NCI-H524 treated with DMSO at 0.1 percent for 48 hours (cell line): ENCODE measurements at regions not wholly inside any gene's neighbourhood (a gene's known extent, or its start where the extent isn't known, plus 50 kb on each side); places are given as distances from the start of the nearest gene placed in this dataset.
"Not testable (repeated sequence)": the region's sequence is repeated elsewhere in the genome, so short reads cannot be mapped to it uniquely, and the experiment has no call there.

Source experiments
- DNase-seq: peaks from one replicate; lab custom pipeline; 2025; lab: John Stamatoyannopoulos, UW

DNA sequence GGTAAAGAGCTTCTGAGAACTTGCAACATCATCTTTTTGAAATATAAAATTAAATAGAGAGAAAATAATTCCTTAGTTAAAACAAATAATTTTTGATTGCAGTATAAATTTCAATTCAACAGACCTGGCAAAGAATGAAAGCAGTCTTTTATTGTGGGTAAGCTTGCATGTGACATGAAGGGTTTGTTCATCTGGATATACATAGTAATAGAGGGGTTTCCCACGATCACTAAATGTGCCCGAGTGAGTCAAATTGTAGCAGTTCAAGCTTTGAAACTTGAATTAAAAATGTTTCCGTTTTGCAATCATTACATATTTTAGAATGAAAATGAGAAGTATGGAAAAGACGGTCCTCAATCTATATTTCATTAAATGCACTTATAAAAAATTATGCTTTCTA lies 658.4 kb upstream of the MBL2 start:
- no peak for DNase-seq

DNA sequence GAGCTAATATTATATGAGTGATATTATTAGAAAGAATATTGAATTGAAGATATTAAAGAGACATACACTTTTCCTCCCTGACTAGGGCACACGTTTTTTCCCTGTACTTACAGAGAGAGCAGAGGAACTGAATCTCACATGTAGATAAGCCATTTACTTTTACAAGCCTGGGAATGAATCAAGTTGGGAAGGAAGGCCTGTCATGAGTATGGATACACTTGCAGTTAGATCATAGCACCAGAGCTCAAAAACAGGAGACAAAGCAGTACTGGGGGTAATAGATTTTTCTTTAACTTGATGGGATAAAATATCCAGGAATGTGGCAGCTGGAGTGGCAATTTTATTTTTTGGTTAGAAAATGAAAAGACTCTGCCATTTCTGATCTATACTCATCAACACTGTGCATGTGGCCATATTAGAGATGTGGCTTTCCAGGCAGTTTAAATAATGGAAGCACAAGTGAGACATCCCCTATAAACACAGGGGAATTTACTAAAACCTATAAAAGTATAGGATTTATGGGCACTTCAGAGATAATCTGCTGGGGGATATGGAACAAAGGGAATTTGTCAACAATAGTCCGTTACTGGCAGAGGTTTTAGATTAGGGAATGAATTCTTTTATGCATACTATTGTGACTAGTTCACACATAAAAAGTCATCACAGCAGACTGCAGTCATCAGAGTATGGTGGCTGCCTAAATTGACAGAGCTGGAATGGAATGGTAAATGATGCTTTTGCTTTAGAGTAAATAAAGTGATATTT lies 657.7 kb upstream of the MBL2 start:
- no peak for DNase-seq

DNA sequence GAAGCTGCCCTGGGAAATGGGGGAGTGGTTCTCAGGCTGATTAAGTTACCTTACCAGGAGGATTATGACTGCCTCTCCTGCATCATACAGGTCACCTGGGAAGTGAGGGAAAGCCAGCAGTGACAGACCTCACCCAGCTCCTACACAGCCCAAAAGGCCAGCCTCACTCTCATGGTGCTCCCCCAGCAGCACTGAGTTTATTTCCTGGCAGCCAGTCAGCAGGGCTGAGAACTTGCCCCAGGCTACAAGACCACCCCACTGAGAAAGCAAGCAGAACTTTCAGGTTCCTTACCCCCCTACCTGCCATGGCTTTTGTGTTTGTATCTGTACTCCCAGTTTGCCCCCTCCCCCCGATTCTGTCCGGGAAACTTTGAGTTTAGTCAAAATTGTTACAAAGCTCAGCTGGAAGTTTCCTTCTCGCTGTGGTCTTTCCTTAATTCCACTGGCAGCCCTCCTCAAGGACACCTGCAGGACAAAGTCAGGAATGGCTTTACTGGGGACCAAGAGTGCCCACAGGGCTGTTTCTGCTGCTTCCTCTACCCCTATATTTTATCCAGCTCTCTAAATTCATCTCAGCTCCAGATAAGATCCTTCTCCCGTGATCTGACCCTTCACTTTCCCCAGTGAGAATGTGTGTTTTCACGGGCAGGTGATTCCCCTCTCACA lies 649.8 kb upstream of the MBL2 start:
- DNase-seq: no peak

DNA sequence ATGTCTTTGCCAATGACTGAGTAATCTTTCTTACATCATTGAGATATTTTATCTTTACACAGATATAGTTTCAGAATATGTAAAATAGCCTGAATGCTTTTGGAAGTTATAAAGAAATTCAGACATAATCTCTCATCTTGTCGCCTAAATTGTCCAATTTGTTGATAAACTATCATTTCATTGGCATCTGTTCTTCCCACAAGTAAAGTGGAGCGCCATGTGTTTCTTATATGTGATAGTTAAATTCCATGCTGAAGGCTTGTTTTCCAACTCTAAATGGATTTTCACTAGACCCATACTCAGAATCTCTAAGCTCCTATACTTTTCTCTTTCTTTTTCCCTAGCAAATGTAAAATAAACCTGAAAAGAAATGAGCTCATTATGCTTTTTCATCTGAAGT lies 640.1 kb upstream of the MBL2 start:
- no peak for DNase-seq

DNA sequence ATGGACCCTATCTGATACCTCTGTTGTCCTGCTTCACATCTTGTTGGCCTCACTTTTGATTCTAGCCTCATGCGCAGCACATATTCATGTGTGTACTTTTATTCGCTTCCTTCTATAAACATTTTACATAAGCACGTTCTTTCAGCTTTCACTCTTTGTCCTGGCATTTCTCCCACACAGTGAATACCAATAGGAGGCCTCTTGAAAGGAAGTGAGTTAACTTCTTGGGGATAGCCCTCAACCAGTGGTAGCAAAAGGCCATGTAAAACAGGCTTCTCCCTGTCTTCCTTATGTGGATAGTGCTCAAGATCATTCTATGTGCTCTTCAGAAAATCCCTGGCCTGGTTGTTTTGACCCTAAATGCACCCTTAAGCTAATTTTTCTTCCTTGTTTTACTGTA lies 633.9 kb upstream of the MBL2 start:
- no peak for DNase-seq

DNA sequence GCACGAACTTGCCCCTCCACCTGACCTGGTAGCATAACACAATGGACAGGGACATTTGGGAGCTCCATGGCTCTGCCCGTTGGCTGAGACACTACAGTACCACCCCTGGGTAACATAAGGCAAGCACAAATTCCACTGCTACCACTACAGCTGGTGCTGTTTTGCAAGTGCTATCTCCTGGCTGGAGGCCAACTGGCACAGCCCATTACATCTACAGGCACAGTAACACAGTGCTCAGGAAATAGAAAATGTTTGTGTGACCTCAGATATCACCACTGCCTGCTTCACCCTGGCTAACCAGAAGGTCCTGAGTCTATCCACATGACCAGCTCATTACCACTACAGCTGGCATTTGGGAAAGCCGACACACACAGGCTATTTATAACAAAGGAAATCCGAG lies 631.1 kb upstream of the MBL2 start:
- DNase-seq: no peak

DNA sequence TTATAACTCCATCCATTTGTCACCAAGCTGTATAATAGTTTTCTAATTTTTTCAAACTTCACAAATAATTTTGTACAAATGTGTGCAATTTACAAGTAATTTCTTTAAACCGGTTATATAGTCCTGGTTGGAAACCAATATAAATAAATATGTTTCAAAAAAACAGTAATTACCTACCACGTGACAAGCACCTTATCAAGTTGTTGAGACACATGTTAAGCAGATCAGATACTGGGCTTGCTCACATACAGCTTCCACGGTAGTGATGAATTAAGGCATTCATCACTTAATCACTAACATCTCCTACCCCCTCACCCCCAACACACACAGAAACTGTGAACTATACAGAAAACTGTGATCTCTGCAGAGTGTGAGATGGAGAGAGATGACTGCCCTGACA lies 630.0 kb upstream of the MBL2 start:
- DNase-seq: no peak

DNA sequence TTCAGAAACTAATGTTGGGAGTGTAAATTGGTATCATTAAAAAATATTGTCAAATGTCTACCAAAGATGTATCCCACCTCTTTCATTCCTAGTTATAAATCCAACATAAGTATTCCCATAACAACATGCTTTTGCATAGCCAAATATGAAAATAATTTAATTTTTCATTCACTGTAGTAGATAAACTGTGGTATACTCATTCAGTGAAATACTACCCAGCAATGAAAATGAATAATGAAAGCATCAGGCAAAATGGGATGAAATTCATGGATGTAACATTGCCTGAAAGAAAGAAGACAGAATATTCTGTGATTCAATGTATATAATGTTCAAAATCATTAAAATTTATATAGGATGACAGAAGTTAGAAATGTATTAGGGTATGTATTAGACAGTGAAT lies 629.0 kb upstream of the MBL2 start:
- DNase-seq: no peak

DNA sequence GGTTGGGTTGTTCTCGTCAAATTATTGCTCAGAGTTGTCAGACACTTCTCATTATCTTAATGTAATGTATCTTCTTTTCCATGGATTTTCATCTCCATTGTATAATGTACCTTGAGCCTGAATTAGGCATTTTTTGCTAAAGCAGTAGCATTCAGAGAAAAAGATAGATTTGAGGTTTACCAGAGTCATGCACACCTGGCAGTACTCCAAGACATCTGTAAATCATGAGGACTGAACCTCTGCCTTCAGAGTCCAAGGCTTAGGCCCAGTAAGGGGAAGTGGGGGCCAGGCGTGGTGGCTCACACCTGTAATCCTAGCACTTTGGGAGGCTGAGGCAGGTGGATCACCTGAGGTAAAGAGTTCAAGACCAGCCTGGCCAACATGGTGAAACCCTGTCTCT lies 624.3 kb upstream of the MBL2 start:
- DNase-seq: no peak

DNA sequence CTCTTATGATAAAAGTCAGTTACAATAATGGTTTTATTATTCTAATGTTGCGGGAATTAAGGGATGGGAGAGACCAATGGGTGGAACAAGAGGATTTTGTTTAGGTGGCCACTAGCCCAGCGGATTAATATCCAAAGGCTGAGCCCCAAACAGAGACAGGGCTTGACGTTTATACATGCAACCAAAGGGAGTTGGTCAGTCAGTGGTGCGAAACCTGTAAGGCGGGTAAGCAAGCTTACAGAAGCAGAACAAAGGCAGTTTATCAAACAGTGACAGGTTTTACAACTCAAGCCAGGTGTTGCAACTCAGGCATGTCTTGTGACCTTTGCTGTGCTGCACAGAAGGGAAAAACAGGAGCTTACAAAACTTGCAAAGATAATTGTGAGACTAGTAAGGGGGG lies 622.9 kb upstream of the MBL2 start:
- no peak for DNase-seq

DNA sequence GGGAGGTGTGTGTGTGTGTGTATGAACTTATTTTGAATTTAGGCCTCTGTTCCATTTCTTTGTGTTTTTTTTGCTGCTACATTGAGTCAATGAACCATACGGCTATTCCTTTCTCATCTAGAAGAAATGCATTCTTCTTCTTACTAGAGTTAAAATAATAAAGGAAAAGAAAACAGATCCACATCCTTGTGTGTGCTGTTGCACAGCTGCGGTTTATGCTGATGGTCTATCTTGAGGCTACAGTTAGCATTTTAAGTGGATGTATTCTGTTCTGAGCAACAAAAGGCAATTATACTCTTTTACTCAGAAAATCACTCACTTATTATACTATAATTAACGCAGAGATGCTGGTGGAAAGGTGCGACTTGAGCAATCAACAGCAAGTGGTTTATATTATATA lies 615.0 kb upstream of the MBL2 start:
- no peak for DNase-seq

DNA sequence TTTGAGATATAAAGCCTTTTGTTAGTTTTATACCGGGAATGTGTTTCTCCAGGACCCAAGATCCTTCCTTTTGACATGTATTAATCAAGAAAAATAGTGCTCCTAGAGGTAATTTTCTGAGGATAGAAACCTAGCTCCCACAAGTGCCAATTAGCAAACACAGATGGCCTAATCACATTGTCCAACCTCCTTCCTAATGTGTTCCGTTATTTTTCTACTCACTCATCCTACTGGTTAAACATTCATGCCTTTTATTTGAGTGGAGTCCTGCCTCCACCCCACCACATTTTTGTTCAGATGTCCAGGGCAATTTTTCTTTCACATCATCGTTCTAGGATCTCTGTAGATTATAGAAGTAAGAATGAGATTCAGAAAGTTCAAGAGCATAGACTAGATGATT lies 610.0 kb upstream of the MBL2 start:
- no peak for DNase-seq

DNA sequence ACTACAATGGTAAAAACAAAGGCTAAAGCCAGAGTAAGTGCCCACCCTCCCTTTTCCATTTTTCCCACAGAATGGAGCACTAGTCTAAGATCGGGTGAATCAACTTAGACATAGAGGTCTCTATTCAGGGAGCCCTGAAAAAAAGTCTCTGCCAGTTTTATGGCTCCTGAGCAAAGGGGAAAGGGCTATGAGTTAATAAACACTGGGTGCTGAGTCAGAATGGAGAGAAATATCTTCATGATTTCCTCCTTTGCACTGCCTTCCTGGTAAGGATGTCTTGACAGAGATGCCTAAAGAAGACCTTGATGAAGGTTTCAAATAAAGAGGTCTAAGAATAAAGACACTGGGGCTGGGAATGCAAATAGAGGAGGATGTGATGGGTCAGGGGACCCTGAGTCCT lies 607.4 kb upstream of the MBL2 start:
- no peak for DNase-seq

DNA sequence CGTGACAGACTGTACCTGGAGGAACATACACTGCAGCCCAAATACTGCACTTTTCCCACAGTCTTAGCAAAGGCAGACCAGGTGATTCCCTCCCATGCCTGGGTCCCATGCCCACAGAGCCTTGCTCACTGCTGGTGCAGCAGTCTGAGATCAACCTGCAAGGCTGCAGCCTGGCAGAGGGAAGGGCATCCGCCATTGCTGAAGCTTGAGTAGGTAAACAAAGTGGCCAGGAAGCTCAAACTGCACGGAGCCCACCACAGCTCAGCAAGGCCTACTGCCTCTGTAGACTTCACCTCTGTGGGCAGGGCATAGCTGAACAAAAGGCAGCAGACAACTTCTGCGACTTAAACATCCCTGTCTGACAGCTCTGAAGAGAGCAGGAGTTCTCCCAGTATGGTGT lies 597.8 kb upstream of the MBL2 start:
- DNase-seq: no peak

DNA sequence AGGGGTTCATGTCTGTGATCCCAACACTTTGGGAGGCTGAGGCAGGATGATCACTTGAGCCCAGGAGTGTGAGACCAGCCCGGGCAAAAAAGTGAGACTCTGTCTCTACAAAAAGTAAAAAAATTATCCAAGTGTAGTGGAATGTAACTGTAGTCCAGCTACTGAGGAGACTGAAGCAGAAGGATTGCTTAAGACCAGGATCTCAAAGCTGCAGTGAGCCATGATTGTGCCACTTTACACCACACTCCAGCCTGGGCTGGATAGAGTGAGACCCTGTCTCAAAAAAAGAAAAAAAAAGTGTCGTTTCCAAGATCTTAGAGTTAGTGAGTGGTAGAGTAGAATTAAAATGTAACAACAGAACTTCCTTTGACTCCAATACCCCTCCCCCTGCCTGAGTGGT lies 589.4 kb upstream of the MBL2 start:
- DNase-seq: no peak

DNA sequence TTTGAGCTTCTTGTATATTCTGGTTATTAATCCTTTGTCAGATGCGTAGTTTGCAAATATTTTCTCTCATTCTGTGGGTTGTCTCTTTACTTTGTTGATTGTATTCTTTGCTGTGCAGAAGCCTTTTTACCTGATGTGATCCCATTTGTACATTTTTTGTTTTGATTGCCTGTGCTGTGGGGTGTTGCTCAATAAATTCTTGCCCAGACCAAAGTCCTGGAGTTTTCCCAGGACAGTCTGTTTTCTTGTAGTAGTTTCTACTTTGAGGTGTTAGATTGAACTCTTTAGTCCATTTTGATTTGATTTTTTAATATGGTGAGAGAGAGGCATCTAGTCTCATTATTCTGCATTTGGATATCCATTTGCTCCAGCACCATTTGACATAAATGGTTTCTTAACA lies 588.7 kb upstream of the MBL2 start:
- DNase-seq: no peak

DNA sequence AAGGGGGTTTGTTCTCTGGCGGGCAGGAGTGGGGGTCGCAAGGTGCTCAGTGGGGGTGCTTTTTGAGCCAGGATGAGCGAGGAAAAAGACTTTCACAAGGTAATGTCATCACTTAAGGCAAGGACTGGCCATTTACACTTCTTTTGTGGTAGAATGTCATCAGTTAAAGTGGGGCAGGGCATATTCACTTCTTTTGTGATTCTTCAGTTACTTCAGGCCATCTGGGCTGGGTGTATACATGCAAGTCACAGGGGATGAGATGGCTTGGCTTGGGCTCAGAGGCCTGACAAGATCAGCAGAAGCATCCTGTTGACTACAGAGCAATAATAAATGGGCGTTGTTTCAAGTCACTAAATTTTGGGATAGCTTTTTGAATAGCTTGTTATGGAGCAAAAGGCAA lies 586.4 kb upstream of the MBL2 start:
- not testable (repeated sequence) for DNase-seq

DNA sequence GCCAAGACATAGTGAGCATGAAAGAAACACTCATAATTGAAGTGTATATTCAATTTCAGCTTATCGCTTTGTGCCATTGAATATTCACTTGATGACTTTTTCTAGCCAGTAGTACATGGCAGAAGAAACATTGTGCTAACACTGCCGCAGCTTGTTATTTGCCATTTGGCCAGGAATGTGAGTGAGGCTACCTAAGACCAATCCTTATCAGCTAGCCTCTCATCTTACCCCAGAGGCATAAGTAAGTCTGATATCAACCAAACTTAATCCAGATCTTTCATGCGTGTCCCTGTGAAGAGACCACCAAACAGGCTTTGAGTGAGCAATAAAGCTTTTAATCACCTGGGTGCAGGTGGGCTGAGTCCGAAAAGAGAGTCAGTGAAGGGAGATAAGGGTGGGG lies 586.0 kb upstream of the MBL2 start:
- DNase-seq: no peak

DNA sequence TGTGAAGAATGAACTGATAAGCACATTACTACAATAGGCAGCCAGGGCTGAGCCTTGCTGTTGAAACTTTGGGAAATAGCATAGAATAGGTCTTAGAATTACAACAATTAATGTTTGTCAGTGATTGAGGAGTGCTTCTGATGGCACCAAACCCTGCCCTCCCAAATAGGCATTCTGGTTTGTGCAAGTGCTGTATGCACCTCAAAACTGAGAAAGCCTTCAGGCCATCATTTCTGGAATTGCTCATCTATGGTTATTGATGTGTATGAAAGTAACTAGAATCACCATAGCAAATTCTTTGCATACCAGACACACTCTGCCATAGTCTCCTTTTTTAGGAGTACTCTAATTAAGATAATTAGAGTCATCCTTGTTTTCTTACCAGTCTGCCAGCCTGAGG lies 585.0 kb upstream of the MBL2 start:
- no peak for DNase-seq

DNA sequence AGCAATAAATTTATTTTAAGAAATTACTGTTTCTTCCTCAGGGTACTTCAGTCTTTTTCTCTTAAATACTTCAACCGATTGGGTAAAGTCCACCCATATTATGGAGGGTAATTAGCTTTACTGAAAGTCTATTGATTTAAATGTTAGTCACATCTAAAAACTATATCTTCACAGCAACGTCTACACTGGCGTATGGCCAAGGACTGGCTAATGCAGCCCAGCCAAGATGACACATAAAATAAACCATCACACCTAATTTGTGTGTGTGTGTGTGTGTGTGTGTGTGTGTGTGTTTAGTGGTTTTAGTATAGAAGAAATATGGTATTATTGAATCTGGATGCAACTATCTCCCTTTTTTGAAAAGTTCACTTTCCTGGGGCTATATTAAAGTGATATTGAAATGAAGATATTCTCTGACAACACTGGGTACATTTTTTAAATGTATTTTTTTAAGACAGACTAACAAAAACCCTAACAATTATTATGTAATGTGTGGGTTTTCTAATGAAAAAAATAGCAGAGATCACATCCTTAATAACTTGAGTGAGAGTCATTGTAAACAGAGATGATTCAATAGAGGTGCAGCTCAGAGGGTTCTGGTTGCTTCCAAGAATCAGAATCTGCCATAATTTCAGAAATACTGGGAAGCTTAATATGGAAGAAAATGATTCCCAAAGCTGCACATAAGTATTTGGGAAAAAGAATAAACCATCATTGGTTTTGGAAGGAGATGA lies 584.2 kb upstream of the MBL2 start:
- no peak for DNase-seq

DNA sequence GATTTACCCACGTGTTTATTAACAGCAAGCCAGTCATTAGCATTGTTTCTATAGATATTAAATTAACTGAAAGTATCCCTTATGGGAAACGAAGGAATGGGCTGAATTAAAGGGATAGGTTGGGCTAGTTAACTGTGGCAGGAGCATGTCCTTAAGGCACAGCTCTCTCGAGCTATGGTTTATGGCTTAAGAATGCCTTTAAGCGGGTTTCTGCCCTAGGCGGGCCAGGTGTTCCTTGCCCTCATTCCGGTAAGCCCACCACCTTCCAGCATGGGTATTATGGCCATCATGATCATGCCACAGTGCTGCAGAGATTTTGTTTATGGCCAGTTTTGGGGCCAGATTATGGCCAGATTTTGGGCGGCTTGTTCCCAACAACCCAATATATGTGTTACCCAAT lies 569.9 kb upstream of the MBL2 start:
- DNase-seq: not testable (repeated sequence)

DNA sequence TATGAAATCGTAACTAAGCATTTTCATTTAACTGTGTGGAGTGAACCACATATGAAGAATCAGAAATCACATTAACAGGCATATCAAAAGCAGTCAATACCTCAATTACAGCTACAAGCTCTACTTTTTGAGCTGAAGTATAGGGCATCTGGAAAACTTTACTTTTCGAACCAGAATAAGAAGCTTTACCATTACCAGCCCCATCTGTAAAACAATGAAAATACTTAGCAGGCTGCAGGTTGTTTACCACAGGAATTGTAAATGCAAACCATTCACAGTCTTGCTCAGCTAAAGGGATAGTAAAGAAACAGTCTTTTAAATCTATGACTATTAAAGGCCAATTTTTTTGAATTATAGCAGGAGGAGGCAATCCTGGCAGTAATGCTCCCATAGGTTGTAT lies 565.6 kb upstream of the MBL2 start:
- DNase-seq: not testable (repeated sequence)

DNA sequence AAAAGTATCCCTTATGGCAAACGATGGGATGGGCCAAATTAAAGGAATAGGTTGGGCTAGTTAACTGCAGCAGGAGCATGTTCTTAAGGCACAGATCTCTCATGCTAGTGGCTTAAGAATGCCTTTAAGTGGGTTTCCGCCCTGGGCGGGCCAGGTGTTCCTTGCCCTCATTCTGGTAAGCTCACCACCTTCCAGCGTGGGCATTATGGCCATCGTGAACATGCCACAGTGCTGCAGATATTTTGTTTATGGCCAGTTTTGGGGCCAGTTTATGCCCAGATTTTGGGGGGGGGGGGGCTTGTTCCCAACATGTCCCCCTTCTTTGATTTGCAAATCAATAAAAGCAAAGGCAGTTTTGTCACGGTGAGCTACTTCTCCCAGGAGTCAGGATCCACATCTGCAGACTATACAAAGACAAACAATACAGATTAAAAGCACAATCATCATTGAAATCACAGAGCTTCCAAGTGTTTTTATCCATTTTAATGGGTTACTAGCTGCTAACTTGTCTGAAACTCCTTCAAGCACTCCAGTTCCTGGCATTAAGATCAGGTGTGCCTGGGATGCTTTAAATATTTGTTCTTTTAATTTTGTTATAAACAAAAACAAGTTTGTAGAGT lies 563.3 kb upstream of the MBL2 start:
- DNase-seq: not testable (repeated sequence)
